ENCODE measurements at regions not wholly inside any gene's neighbourhood (a gene's known extent, or its start where the extent isn't known, plus 50 kb on each side); places are given as distances from the start of the nearest gene placed in this dataset.

DNA sequence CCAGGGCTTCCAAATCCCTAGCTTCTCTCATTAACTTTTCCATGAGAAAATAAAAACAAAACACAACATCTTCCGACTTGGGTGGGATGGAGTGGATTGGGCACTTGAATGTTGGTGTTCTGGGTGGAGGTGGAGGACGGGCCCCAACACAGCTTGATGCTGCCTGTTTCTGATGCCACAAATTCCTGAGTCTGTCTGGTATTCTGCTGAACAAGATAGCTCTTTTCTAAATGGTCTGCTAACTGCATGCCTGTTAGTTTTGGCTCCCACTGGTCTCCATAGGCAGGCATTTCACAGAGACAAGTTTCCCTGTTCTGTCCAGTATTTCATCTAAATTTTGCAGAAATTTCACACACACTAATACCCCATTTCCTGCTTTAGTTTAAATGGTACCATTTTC lies 160.9 kb upstream of the FZD8 start:
- TF ChIP-seq CTCF (IDR thresholded peaks at IDR 0.05) = no peak
- TF ChIP-seq POLR2AphosphoS5 (IDR thresholded peaks at IDR 0.05) = no peak
- no peak for TF ChIP-seq POLR2A (IDR thresholded peaks at IDR 0.05)

All from upper lobe of left lung (tissue), 4 donors.